ENCODE measurements at regions not wholly inside any gene's neighbourhood (a gene's known extent, or its start where the extent isn't known, plus 50 kb on each side); places are given as distances from the start of the nearest gene placed in this dataset.
A peak's percentile ranks its signal among the peaks of the same experiment; 100 is the strongest.

GRCh38 chr2:145010635-145011034 is 490.7 kb upstream of the ZEB2 start:
- Histone ChIP-seq H3K9me3 (no peaks in the 10 kb centered on the region), H3K36me3 (no peaks in the 10 kb centered on the region), H3K4me1 (no peaks in the 10 kb centered on the region), H3K27me3 (no peaks in the 10 kb centered on the region), H3K4me3 (no peak overlapping the region), H3K27ac (no peak overlapping the region)
- TF ChIP-seq CTCF (IDR thresholded peaks at IDR 0.05): no peak
- DNase-seq (no peak), ATAC-seq (no peak)
- intact Hi-C loops (cut with DNase I): no loop called here

- Histone ChIP-seq H3K9me3 (no peaks in the 10 kb centered on the region), H3K4me3 (no peak overlapping the region), H3K4me1 (no peaks in the 10 kb centered on the region), H3K36me3 (no peaks in the 10 kb centered on the region), H3K27me3 (no peaks in the 10 kb centered on the region), H3K27ac (peak overlapping the region; percentile 53 to 72)
- intact Hi-C loops (cut with DNase I): no loop called here
- DNase-seq (no peak), ATAC-seq (no peak)
- TF ChIP-seq CTCF (IDR thresholded peaks at IDR 0.05): no peak
Measured at GRCh38 chr2:145007960-145008263, 488.0 kb upstream of the ZEB2 start.

- intact Hi-C loops (cut with DNase I): no loop called here
- no peak for TF ChIP-seq CTCF (IDR thresholded peaks at IDR 0.05)
- H3K9me3 ChIP-seq: no peaks in the 10 kb centered on the region
- DNase-seq (peak in 3 of 4 donors; percentile 32 to 72 (median 51)), ATAC-seq (peak; percentile 77)
- H3K4me1 ChIP-seq: no peaks in the 10 kb centered on the region
- no peaks in the 10 kb centered on the region for H3K36me3 ChIP-seq
- peak overlapping the region; percentile 53 to 72 for H3K27ac ChIP-seq
- H3K4me3 ChIP-seq: no peak overlapping the region
- H3K27me3 ChIP-seq: no peaks in the 10 kb centered on the region
Measured at GRCh38 chr2:145007093-145007959, 487.4 kb upstream of the ZEB2 start.

GRCh38 chr2:145002624-145003023 is 482.7 kb upstream of the ZEB2 start:
- H3K4me1 ChIP-seq: no peaks in the 10 kb centered on the region
- no peak overlapping the region for H3K27ac ChIP-seq
- DNase-seq (no peak), ATAC-seq (no peak)
- no peak overlapping the region for H3K4me3 ChIP-seq
- intact Hi-C loops (cut with DNase I): no loop called here
- H3K27me3 ChIP-seq: no peaks in the 10 kb centered on the region
- no peaks in the 10 kb centered on the region for H3K36me3 ChIP-seq
- no peak for TF ChIP-seq CTCF (IDR thresholded peaks at IDR 0.05)
- no peaks in the 10 kb centered on the region for H3K9me3 ChIP-seq

GRCh38 chr2:145000376-145000775 is 480.5 kb upstream of the ZEB2 start:
- DNase-seq (no peak), ATAC-seq (no peak)
- intact Hi-C loops (cut with DNase I): no loop called here
- Histone ChIP-seq H3K27ac (no peak overlapping the region), H3K4me3 (no peak overlapping the region), H3K36me3 (no peaks in the 10 kb centered on the region), H3K9me3 (no peaks in the 10 kb centered on the region), H3K27me3 (no peaks in the 10 kb centered on the region), H3K4me1 (no peaks in the 10 kb centered on the region)
- TF ChIP-seq CTCF (IDR thresholded peaks at IDR 0.05): no peak

Measured in left lung (tissue), 4 donors.